Activated T-helper 1 cell treated with anti-CD3 and anti-CD28 coated beads, Interleukin-2, amount 50 U/mL, for 16 hours (primary cell): ENCODE measurements at regions not wholly inside any gene's neighbourhood (a gene's known extent, or its start where the extent isn't known, plus 50 kb on each side); places are given as distances from the start of the nearest gene placed in this dataset.
"Not testable (repeated sequence)": the region's sequence is repeated elsewhere in the genome, so short reads cannot be mapped to it uniquely, and the experiment has no call there.

Experiments
- DNase-seq, 2 donors: peaks; one replicate each; pipeline ENCODE4 v3.0.0-alpha.2; 2020; ENCODE audit warnings: low read depth in 1 of 2, low spot score in 1 of 2

DNA sequence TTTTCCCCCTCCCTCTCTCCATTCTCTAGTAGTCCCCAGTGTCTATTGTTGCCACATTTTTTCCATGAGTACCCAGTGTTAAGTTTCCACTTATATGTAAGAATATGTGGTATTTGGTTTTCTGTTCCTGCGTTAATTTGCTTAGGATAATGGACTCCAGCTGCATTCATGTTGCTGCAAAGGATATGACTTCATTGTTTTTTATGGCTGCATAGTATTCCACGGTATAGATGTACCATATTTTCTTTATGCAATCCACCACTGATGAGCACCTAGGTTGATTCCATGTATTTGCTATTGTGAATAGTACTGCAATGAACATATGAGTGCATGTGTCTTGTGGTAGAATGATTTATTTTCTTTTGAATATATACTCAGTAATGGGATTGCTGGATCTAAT lies 77.4 kb upstream of the MEGF10 start:
- DNase-seq = no peak

DNA sequence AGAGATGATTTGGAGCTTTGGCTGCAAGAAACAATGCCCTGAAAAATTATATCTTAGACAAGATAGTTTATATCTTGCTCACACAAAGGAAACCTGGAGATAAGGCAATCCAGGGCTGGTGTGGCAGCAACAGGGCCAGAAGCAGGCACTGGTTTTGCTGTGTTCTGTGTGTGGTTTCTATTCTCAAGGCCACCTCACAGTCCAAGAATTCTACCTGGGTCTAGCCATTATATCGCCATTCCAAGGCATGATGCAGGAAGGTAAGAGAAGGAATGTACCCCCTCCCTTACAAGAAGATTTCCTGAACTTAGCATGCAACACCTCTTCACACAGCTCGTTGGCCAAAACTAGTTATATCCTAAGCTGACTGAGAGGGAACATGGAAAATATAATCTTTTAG lies 74.5 kb upstream of the MEGF10 start:
- no peak for DNase-seq

DNA sequence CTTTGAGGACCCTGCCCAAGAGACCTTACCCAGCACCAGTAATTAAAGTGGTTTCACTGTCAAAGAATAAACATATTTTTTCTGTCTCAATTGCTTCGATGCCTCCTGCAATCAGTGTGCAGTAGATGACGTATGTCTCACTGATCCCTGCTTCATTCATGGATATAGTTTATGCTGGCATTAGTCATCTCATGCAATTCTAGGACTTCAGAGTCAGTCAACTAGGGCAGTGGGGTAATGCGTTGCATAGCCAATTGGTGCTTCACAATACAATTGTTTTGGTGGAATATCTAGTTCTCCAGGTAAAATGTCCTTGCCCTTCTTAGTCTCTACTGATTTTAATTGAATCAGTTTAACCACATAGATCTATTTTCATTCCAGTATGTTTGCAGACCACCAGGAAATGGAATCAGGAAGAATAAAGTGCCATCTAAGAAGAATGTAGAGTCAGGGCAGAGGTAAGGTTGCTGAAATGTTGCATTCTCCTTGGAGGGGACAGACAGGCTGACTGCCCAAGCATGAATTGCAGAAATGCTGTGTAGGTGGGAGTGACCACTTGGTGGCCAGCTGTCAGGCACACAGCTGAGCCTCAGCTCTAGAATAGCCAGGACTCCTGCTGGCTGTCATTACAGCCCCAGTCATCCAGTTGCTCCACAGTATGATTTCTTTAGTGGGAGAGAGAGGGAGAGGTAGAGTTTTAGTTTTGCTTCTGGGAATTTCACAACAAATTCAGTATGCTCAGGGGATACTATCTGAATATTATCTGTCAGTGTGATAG lies 73.5 kb upstream of the MEGF10 start:
- DNase-seq = no peak

DNA sequence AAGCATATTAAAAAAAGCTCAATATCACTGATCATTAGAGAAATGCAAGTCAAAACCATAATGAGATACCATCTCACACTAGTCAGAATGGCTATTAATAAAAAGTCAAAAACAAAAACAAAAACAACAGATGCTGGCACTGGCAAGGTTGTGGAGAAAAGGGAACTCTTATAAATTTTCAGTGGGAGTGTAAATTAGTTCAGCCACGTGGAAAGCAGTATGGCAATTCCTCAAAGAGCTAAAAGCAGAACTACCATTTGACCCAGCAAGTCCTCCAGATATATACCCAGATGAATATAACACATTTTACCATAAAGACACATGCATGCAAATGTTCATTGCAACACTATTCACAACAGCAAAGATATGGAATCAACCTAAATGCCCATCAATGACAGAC lies 68.7 kb upstream of the MEGF10 start:
- not testable (repeated sequence) for DNase-seq

DNA sequence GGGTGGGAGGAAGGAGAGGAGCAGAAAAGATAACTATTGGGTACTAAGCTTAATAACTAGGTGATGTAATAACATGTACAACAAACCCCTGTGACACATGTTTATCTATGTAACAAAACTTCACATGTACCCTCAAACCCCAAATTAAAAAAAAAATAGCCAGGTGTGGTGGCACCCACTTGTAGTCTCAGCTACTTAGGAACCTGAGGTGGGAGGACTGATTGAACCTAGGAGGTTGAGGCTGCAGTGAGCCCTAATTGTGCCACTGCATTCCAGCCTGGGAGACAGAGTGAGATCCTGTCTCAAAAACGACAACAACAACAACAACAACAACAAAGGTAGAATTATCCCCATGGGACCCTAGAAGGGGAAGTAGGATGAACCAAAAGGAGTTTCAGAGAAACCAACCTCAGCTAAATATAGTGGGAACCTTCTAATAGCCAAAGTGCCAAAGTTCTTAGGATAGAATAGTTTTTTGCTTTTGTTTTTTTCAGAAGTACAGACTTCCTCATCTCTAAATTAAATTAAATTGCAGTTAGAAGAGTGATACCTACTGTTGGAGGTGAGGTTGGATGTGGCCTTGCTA lies 67.9 kb upstream of the MEGF10 start:
- DNase-seq = not testable (repeated sequence)

DNA sequence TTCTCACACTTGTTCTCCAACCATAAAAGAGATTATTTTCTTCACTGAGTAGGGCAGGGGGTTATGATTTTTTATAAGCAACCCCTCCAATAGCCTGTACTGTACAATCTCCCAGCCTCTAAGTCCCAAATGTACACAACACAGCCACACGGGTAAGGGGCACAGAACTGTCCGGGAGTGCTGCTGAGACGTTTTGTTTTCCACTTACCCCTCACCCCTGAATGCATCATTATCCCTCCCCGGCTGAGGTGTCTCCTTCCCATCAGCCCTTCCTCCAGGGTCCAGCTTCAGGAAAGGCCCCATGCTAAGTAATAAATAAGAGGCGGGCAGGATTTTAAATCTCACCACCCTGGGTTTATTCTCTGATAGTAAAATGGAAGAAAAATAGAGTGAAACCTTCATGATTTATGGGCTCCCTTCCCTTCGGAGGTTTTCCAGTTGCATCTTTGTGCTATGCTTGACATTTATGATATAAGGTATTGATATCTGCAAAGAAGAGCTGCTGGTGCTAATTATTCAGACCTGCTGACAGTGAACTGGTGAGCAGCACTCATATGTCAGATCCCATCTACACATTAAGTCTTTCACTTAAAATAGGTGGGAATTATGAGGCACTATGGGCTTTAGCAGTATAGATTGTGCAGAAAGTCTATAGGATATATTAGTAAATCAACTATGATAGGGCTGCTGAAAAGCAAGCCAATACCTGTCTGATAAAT lies 67.2 kb upstream of the MEGF10 start:
- no peak for DNase-seq

DNA sequence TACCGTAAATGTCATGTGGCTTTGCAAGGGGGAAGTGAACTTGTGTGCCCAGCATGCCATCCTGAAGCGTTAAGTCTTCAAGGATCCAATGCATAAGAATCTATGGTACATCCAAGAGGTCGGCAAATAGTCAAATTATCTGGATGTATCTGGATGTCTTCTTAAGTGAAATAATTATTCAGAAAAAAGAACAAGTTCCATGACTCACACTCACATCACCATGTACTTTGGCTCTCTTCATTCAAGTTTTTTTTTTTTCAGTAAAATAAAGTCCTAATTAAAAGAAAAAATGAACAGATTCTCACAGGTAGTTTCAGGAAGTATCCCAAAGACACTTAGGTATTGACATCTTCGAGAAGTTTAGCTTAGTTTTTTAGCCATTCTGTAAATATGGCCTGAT lies 62.7 kb upstream of the MEGF10 start:
- no peak for DNase-seq

DNA sequence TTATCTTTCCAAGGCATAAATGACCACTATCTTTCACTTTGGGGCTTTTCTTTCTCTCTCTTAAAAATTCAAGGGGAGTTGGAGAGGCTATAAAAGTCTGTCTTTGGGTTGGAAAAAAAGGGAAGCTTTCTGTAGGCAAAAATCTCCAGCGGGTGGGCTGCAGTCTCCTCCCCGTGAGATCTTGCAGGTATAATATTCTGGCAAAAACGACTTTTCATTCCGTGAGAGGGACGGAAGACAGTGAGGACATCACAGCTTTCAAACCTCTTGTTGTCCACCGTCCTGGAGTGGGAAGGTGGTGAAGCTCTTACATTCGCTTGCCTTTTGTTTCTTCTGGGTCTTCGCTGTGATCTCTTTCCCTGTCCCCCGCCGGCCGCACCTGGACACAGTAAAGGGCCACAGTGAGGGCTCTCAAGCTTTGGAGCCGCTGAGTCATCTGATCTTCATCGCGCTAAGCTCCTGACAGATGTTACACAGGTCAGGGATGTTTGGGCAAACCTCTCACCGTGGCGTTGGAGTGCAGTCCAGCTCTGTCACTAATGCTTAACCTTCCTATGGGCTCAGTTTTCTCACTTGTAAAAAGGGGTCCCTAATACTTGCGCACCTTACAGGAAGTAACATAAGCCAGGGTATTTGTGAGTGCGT lies 61.9 kb upstream of the MEGF10 start:
- DNase-seq = no peak

DNA sequence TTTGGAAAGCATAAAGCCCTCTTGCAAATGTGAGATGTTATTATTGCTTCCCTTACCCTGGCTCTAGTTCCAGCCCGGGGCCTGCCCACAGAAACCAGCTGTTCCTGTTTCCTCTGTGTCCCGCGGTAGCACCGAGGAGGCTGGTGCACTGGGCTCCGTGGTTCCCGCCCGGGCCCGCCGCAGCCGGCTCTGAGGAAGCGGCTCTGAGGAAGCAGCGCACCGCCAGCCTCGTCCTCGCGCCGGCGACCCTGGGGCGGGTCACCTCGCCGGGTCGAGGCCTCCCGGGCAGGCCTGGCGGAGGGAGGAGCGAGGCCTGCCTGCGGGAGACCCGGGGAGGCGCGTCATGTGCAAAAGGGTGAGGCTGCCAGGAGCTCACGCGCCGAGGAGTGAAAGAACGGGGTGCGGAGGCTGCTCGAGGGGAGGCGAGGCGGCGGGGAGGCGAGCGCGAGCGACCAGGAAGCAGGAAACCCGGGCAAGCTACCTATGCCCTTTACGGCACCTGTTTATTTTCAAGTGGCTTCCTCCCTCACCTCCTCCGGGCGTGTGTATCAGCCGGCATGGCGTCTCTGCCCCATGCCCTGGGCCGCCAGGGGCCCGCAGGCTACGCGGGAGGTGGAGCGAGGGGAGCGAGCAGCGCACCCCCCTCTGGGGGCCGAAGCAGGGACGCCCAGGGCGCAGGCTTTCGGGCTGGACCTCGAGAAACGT lies 61.3 kb upstream of the MEGF10 start:
- peak; percentile 27 to 29 for DNase-seq

DNA sequence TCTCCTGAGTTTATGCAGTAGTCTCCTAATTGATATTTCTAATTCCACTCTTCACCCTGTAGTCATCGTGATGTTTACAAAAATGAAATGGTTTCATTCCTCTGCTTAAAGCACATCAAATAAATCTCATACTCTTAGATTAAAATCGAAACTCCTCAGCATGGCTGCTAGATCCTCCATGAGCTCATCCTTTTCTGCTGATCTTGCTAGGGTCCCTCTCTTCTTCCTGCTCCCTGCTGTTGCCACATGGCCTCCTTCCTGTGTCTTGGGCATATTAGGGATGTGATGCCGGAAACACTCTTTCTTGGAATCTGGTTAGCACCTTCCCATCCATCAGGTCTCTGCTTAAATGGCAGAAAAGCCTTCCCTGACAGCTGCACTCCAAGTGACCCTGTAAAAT lies 59.5 kb upstream of the MEGF10 start:
- no peak for DNase-seq

DNA sequence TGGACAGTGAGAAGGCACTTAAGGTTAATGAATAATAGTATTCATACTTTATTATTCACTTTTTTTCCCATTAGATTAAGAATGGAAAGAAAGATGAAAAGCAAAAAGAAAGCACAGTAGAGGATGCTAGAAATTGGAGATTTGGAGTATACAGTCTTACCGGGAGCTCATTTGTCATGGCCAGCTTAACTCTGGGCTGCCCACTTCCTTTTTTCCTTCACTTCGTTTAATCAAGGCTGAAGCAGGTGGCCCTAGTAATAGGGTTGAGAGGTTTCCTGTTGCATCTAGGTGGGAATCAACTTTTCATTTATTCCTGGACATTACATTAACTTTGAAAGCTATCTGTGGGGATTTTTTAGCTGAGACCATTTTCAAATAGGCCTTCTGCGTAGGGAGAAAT lies 57.0 kb upstream of the MEGF10 start:
- no peak for DNase-seq

DNA sequence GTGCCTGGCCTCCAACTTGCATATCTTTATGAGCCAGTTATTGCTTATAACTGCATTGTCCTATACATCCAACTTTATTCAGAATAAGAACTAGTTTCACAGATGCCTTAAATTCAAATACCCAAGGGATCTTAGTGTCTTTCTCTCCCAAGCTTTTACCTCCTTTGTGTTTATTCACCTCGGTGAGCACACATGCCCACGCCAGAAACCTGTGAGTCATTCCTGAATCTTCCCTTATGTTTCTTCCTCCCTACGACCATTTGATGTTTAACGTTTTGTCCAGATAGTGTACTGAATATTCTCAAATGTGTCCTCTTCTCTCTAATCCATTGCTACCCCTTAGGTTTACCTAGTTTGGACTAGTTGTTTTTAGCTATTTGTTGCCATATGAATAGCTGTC lies 55.5 kb upstream of the MEGF10 start:
- DNase-seq = no peak

DNA sequence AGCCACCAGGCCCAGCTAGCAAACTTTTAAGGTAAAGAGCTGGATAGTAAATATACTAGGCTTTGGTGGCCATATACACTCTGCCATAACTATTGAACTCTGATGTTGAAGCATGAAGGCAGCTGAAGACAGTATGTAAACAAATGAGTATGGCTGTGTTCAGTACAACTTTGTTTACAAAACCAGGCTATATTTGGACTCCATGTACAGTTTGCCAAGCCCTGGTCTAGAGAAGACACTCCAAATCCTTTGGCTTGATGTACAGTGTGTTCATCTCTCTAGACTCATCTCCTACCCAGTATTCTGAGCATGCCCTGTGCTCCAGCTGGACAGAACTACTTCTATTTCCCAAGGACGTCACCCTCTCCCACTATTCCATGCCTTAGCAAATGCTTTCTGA lies 54.3 kb upstream of the MEGF10 start:
- no peak for DNase-seq
